ENCODE measurements at regions not wholly inside any gene's neighbourhood (a gene's known extent, or its start where the extent isn't known, plus 50 kb on each side); places are given as distances from the start of the nearest gene placed in this dataset.

GRCh38 chr18:75904416-75904815 lies 476.9 kb upstream of the SMIM21 start:
- no peak for DNase-seq (ENCODE audit: low spot score)

GRCh38 chr18:75898651-75899050 lies 471.1 kb upstream of the SMIM21 start:
- DNase-seq (ENCODE audit: low spot score), result no peak

- no peak for DNase-seq (ENCODE audit: low spot score)
These were observed 469.9 kb upstream of the SMIM21 start for GRCh38 chr18:75897386-75897785.

GRCh38 chr18:75896865-75897264 lies 469.4 kb upstream of the SMIM21 start:
- DNase-seq (ENCODE audit: low spot score), result peak; percentile 4

- DNase-seq (ENCODE audit: low spot score), result no peak
These were observed 467.6 kb upstream of the SMIM21 start for GRCh38 chr18:75895135-75895534.

- no peak for DNase-seq (ENCODE audit: low spot score)
These were observed 457.2 kb upstream of the SMIM21 start for GRCh38 chr18:75884728-75885127.

- DNase-seq (ENCODE audit: low spot score), result no peak
These were observed 453.5 kb upstream of the SMIM21 start for GRCh38 chr18:75880925-75881504.

- DNase-seq (ENCODE audit: low spot score), result no peak
These were observed 452.8 kb upstream of the SMIM21 start for GRCh38 chr18:75880266-75880665.

- no peak for DNase-seq (ENCODE audit: low spot score)
These were observed 451.7 kb upstream of the SMIM21 start for GRCh38 chr18:75879196-75879595.

- DNase-seq (ENCODE audit: low spot score), result no peak
These were observed 448.1 kb upstream of the SMIM21 start for GRCh38 chr18:75875559-75875958.

- DNase-seq (ENCODE audit: low spot score), result no peak
These were observed 447.0 kb upstream of the SMIM21 start for GRCh38 chr18:75874401-75875089.

GRCh38 chr18:75871596-75871995 lies 444.1 kb upstream of the SMIM21 start:
- DNase-seq (ENCODE audit: low spot score), result no peak

- DNase-seq (ENCODE audit: low spot score), result no peak
These were observed 441.7 kb upstream of the SMIM21 start for GRCh38 chr18:75869162-75869561.

GRCh38 chr18:75868031-75868430 lies 440.5 kb upstream of the SMIM21 start:
- DNase-seq (ENCODE audit: low spot score), result no peak

- DNase-seq (ENCODE audit: low spot score), result no peak
These were observed 438.1 kb upstream of the SMIM21 start for GRCh38 chr18:75865639-75866038.

- no peak for DNase-seq (ENCODE audit: low spot score)
These were observed 437.3 kb upstream of the SMIM21 start for GRCh38 chr18:75864816-75865215.

- DNase-seq (ENCODE audit: low spot score), result no peak
These were observed 436.2 kb upstream of the SMIM21 start for GRCh38 chr18:75863696-75864095.

GRCh38 chr18:75862458-75862857 lies 435.0 kb upstream of the SMIM21 start:
- no peak for DNase-seq (ENCODE audit: low spot score)

GRCh38 chr18:75860166-75860565 lies 432.7 kb upstream of the SMIM21 start:
- no peak for DNase-seq (ENCODE audit: low spot score)

- no peak for DNase-seq (ENCODE audit: low spot score)
These were observed 432.0 kb upstream of the SMIM21 start for GRCh38 chr18:75859533-75859932.

GRCh38 chr18:75858754-75859153 lies 431.3 kb upstream of the SMIM21 start:
- DNase-seq (ENCODE audit: low spot score), result no peak

GRCh38 chr18:75857558-75857957 lies 430.1 kb upstream of the SMIM21 start:
- no peak for DNase-seq (ENCODE audit: low spot score)

GRCh38 chr18:75854808-75855207 lies 427.3 kb upstream of the SMIM21 start:
- no peak for DNase-seq (ENCODE audit: low spot score)

GRCh38 chr18:75854174-75854573 lies 426.7 kb upstream of the SMIM21 start:
- no peak for DNase-seq (ENCODE audit: low spot score)

Measured in SW480 (cell line).